LHCN-M2 (cell line): ENCODE measurements at regions not wholly inside any gene's neighbourhood (a gene's known extent, or its start where the extent isn't known, plus 50 kb on each side); places are given as distances from the start of the nearest gene placed in this dataset.

Source experiments
- DNase-seq: peaks from one replicate; pipeline ENCODE4 v3.0.0-alpha.2; 2012; ENCODE audit warnings: low read depth

DNA sequence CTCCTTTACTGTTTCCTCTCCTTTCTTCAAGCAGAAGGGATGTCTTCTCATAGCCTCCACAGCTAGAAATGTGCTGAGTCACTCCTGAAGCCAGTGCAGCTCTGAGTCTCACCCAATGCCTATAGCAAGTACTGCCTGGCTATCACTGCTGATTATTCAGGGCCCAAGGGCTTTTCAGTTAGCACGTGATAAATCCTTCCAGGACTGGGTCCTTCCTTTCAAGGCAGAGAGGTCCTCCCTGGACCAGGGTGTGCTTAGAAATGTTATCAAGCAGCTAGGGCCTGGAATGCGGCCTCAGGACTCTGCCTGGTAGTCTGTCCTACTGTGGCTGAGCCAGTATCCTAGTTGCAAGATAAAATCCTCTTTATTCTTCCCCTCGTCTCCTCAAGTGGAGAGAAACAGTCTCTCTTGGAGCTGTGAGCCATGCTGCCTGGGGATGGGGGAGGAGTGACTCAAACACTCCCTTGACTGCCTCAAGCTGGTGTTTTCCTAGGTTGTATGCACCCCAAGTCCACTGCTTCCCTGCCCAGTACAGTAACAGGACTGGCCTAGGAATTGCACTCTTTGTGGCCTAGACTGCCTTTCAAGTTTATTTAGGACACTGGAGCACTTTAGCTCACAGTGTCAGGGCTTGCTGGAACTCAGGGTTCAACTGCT is 198.7 kb upstream of the SERP2 start:
- peak; percentile 23 for DNase-seq

DNA sequence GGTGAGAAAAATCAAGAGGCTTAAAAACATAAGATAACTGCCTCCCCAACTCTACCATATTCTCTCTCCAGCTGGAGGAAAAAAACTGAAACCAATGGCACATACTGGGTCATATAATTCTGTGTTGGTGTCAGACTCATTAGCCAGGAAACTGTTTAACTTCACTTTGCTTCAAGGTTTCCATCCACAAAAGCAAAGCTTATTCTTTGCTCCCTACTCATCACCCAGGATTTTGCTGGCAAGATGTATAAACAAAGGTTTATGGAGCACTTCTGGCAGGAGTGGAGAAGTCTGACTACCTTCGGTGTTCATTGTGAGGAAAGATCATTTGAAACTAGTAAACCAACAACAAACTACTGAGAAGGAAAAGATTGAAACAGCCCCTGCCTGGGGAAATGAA is 197.5 kb upstream of the SERP2 start:
- DNase-seq: no peak

GRCh38 chr13:44180876-44181536 is 192.6 kb upstream of the SERP2 start:
- DNase-seq: no peak

- DNase-seq: no peak
Observed at GRCh38 chr13:44181931-44182330, 191.7 kb upstream of the SERP2 start.

- no peak for DNase-seq
Observed at GRCh38 chr13:44184740-44185139, 188.9 kb upstream of the SERP2 start.

DNA sequence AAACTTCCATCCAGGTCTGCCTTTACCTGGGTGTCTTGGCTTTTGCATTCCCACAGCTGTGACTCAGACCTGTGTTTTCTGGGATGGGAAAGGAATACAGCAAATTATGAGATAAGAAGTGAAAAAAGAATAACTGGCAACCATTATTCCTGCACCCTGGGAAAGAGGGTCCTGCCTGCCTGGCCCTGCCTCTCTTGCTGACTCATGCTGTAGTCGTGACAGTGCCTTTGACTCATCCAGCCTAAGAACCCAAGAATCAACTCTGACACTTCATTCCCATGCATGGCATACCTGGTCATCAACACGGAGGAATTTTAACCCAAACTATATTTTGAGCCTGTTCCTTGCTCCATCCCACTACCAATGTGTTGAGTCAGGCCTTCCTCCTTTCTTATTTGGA is 185.4 kb upstream of the SERP2 start:
- peak; percentile 59 for DNase-seq

DNA sequence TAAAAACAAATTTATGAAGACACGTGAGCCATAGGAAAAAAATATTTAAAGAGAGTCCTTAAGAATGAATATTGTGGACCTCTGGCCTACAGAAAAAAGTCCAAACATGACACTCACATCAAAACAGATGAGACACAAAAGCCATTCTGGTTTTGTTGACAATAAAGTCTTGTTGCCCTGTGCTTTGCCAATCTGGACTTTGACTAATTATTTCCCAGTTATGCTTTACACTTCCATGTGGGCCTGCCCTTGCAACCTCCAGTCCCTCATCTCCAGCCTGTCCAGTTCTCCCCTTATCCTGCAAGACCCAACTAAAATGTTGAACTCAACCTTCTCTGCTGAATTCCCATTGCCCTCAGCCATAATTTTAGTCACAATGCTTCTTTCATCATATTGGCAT is 184.5 kb upstream of the SERP2 start:
- DNase-seq: no peak

DNA sequence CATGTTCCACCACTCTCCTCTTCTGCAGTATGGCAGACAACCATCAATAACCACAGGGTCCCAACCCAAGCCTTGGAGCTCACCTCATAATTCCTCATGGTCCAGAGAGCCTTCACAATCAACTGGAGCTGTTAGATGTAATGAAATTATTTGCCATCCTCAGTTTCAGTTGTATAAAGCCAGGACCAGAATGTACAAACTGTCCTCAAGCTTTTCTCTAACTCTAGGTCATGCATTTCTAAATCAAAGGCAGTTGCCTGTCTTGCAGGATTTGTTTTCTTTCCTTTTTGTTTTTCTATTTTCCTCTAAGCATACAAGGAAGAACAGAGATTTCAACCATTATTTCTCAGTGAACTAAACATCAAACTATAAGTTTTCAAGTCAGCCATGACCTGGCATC is 182.5 kb upstream of the SERP2 start:
- DNase-seq: no peak

DNA sequence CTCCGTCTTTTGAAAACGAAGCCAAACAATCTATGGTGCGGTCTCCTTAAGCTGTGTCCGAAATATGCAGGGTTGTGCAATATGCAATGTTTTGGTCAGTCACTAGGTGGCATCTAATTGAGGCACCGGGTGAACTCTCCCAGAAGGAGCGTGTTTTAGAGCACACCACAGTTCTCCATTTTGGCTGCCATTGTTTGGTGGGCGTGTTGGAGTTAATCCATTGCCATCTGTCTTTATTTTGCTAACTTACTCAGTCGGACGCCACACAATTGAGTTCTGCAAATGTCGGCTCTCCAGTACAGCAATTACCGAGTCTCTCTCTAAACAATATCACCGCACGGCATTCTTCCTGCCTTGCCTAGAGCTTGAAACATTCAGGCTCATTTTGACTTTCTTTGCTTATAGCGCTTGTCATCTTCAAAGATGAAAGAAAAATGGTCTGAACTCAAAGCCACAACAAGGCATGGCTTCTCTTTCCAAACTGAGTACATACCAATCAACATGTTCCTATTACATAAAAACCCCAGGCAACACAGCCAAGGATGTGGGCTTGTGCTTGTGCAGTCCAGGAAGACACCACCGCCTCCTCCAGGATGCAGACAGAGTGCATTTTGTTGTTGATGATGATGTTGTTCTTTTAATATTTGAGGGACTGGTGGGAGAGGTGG is 182.0 kb upstream of the SERP2 start:
- peak; percentile 87 for DNase-seq

- DNase-seq: no peak
Observed at GRCh38 chr13:44193731-44194130, 179.9 kb upstream of the SERP2 start.

GRCh38 chr13:44195245-44195644 is 178.4 kb upstream of the SERP2 start:
- DNase-seq: no peak

- no peak for DNase-seq
Observed at GRCh38 chr13:44196196-44196751, 177.3 kb upstream of the SERP2 start.

DNA sequence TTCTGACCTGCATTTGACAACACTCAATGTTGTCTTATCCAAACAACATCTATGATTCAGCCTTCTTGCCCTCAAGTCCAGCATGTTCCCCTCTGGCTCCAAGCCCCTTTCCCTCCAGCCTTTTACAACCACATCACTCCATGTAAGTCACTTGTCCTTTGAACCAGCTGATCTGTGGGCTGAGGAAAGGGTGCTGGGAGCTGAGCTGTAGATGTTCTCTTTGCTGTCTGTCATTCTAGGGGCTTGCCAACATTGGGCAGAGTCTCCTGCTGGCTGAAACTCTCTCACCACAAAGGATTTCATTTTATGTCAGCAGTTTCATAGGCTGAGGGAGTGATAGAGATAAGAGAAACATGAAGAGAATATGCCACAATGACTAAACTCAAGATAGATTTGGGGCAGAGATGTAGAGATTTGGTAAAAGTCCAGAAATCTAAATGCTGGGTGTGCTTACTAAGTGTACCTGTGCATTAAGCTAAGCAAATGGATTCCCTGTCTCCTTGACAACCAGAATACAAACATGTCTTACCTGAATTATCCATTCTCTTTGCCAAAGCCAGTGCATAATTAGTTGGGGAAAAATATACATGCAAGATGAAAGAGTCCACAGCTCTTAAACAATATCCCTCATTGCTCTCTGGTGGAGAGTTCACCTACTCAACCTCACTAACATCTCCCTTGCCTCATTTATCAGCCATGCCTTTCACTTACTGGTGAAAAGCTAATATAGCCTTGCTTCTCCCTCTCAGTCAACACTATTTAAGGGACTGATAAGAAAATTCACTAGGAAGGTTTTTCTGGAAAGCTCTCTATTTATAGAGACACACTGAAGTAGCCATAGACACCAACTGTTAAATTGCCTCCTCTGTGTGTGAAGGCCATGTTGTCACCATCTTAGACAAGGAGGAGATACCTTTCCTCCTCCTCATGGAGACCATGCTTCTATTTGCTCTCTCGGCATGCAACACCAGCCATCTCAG is 175.5 kb upstream of the SERP2 start:
- peak; percentile 10 for DNase-seq

- DNase-seq: no peak
Observed at GRCh38 chr13:44198826-44199225, 174.8 kb upstream of the SERP2 start.

- DNase-seq: no peak
Observed at GRCh38 chr13:44199627-44200207, 173.9 kb upstream of the SERP2 start.

GRCh38 chr13:44206434-44206833 is 167.2 kb upstream of the SERP2 start:
- no peak for DNase-seq

- no peak for DNase-seq
Observed at GRCh38 chr13:44207476-44207875, 166.1 kb upstream of the SERP2 start.

DNA sequence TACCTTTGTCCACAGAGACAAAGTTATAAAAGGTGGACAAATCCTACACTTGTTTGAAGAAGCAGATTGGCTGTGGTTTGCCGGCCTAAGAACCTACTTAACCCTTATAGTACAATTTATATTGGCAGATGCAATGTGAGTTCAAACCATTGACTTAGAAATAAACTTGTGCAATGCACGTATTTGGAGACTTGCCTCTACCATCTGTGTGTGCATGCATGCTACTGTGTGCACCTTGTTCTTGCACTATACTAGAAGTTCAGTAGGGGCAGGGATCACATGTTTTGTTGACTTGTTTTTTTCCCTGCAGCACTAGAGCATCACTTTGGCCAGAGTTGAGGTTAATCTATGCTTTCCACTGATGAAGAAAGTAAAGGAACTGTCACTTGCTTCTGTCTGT is 163.1 kb upstream of the SERP2 start:
- no peak for DNase-seq

DNA sequence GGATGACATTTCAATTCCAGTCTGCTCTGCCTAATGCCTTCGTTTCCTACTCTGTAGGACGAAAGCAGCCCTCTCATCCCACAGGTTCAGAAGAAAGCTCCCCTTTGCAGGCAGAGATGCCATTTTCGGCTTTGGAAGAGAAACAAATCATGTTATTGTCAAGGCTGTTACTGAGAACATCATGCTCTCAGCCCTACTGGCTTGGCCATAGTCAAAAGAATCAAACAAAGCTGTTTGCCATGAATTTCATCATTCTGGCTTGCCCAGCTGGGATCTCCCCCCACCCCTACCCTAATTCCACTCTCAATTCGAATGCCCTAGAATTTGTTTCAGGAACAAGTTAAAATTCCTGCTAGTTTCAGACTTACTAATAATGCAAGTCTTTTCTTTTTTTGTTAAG is 162.3 kb upstream of the SERP2 start:
- DNase-seq: no peak

GRCh38 chr13:44211704-44212346 is 161.8 kb upstream of the SERP2 start:
- DNase-seq: no peak
